GM23338 (cell line): ENCODE measurements at regions not wholly inside any gene's neighbourhood (a gene's known extent, or its start where the extent isn't known, plus 50 kb on each side); places are given as distances from the start of the nearest gene placed in this dataset.

Experiments used
- ATAC-seq: fragments of 200-7000 bp; cut with Tn5 transposase; 3 replicates; pipeline ENCODE4 v1.9.1; 2020
- DNase-seq: peaks from one replicate; pipeline ENCODE4 v3.0.0-alpha.2; 2015; ENCODE audit warnings: low spot score
- H2AFZ ChIP-seq: fragments of 200-600 bp; sonication (generic); 2 replicates; pipeline ENCODE4 v1.8.0; 2016; ENCODE audit warnings: antibody characterized with exemption, mild to moderate bottlenecking, moderate library complexity
- H3F3A ChIP-seq: fragments of 200-600 bp; sonication (generic); replicated peaks from 2 replicates; pipeline ENCODE4 v1.8.0; 2017; ENCODE audit warnings: antibody characterized with exemption, mixed run types, low read depth
- H3K27ac ChIP-seq: fragments of 200-600 bp; sonication (generic); 2 replicates; pipeline ENCODE4 v1.6.1; 2016; ENCODE audit warnings: low read depth
- H3K27me3 ChIP-seq: fragments of 200-600 bp; sonication (generic); 2 replicates; pipeline ENCODE4 v1.8.0; 2016; ENCODE audit warnings: mild to moderate bottlenecking, mixed run types, moderate library complexity; ENCODE audit not compliant: insufficient read depth
- H3K36me3 ChIP-seq: fragments of 200-600 bp; sonication (generic); 2 replicates; pipeline ENCODE4 v1.8.0; 2016; ENCODE audit warnings: mild to moderate bottlenecking; ENCODE audit not compliant: insufficient read depth
- H3K4me1 ChIP-seq: fragments of 200-600 bp; sonication (generic); 2 replicates; pipeline ENCODE4 v1.8.0; 2016; ENCODE audit warnings: mild to moderate bottlenecking, moderate library complexity; ENCODE audit not compliant: insufficient read depth
- H3K4me2 ChIP-seq: fragments of 200-600 bp; sonication (generic); 2 replicates; pipeline ENCODE4 v1.7.1; 2017; ENCODE audit warnings: mixed run types
- H3K4me3 ChIP-seq: fragments of 200-600 bp; sonication (generic); 2 replicates; pipeline ENCODE4 v1.6.1; 2016; ENCODE audit warnings: mixed run types
- H3K79me2 ChIP-seq: fragments of 200-600 bp; sonication (generic); replicated peaks from 2 replicates; pipeline ENCODE4 v1.8.0; 2017; ENCODE audit warnings: mild to moderate bottlenecking; ENCODE audit not compliant: insufficient read depth
- H3K9me2 ChIP-seq: fragments of 200-600 bp; sonication (generic); 2 replicates; pipeline ENCODE4 v1.8.0; 2017; ENCODE audit not compliant: insufficient read depth
- H4K20me1 ChIP-seq: fragments of 200-600 bp; sonication (generic); replicated peaks from 2 replicates; pipeline ENCODE4 v1.8.0; 2017; ENCODE audit warnings: mild to moderate bottlenecking; ENCODE audit not compliant: insufficient read depth
- H3K27ac Mint-ChIP-seq: 2 replicates; pipeline ENCODE4 v1.8.0; 2020; ENCODE audit warnings: inconsistent platforms, mild to moderate bottlenecking, moderate library complexity, mixed read lengths
- H3K27me3 Mint-ChIP-seq: 3 replicates; pipeline ENCODE4 v1.8.0; 2022; ENCODE audit warnings: low read depth, mild to moderate bottlenecking, moderate library complexity, mixed read lengths, inconsistent platforms; ENCODE audit not compliant: insufficient read depth, poor library complexity
- H3K36me3 Mint-ChIP-seq: 3 replicates; pipeline ENCODE4 v1.8.0; 2021; ENCODE audit warnings: low read depth, mild to moderate bottlenecking, inconsistent platforms, moderate library complexity, mixed read lengths
- H3K4me1 Mint-ChIP-seq: 3 replicates; pipeline ENCODE4 v1.8.0; 2020; ENCODE audit warnings: mild to moderate bottlenecking, inconsistent platforms, mixed read lengths
- H3K4me3 Mint-ChIP-seq: 3 replicates; pipeline ENCODE4 v1.8.0; 2021; ENCODE audit warnings: moderate library complexity, mild to moderate bottlenecking, inconsistent platforms, mixed read lengths
- H3K9me3 Mint-ChIP-seq: 3 replicates; pipeline ENCODE4 v1.8.0; 2020; ENCODE audit warnings: moderate library complexity, mild to moderate bottlenecking, inconsistent platforms, mixed read lengths
- CTCF ChIP-seq, 2 experiments: fragments of 200-600 bp in 1 of 2; sonication (generic) in 1 of 2; conservative IDR thresholded peaks; 2 replicates each; pipeline versions ENCODE4 v1.5.1 to v1.6.1; 2016 to 2017; ENCODE audit warnings: antibody characterized with exemption in 2 of 2, low read depth in 2 of 2, mild to moderate bottlenecking in 2 of 2, moderate library complexity in 1 of 2
- NANOG ChIP-seq: IDR thresholded peaks from 2 replicates; pipeline ENCODE4 v1.6.1; 2016; ENCODE audit warnings: antibody characterized with exemption, borderline replicate concordance
- ZNF114 ChIP-seq: fragments of 250-450 bp; sonication (Bioruptor Pico); IDR thresholded peaks from 2 replicates; pipeline ENCODE4 v1.5.0; 2020; ENCODE audit warnings: mild to moderate bottlenecking, moderate library complexity
- ZNF331 ChIP-seq: fragments of 250-450 bp; sonication (Bioruptor Pico); IDR thresholded peaks from 2 replicates; pipeline ENCODE4 v1.5.0; 2020; ENCODE audit warnings: low read depth, mild to moderate bottlenecking, moderate library complexity
- ZNF462 ChIP-seq: fragments of 250-450 bp; sonication (Bioruptor Pico); IDR thresholded peaks from 2 replicates; pipeline ENCODE4 v1.5.0; 2020; ENCODE audit warnings: mild to moderate bottlenecking, moderate library complexity

GRCh38 chr19:30288911-30289310, 83.3 kb upstream of the ZNF536 start (continued):
- TF ChIP-seq CTCF (conservative IDR thresholded peaks at IDR 0.05; ENCODE audit: low read depth in 2 of 2) (no peak), ZNF331 (CRISPR knock-in tag) (no peak)

- peaks cover 9% of the 10 kb centered on the region; the same call in 1 of the 2 replicates for H3K9me2 ChIP-seq
- no peaks in the 10 kb centered on the region for H3K9me3 Mint-ChIP-seq
- ATAC-seq = no peak
Observed at GRCh38 chr19:30289336-30289735, 82.8 kb upstream of the ZNF536 start.

More at GRCh38 chr19:30289336-30289735, 82.8 kb upstream of the ZNF536 start:
- no peak for DNase-seq
- Histone ChIP-seq H3K79me2 (no peaks in the 10 kb centered on the region), H3K4me3 (no peak overlapping the region), H3F3A (no peaks in the 10 kb centered on the region), H3K27me3 (no peaks in the 10 kb centered on the region), H4K20me1 (no peaks in the 10 kb centered on the region), H3K36me3 (no peaks in the 10 kb centered on the region), H2AFZ (no peak overlapping the region), H3K4me1 (peaks cover 9% of the 10 kb centered on the region; the same call in 1 of the 2 replicates), H3K4me2 (no peak overlapping the region), H3K27ac (no peak overlapping the region)
- TF ChIP-seq ZNF462 (CRISPR knock-in tag) (no peak), NANOG (no peak), ZNF114 (no peak)
- H3K36me3 Mint-ChIP-seq = no peaks in the 10 kb centered on the region
- no peak overlapping the region for H3K27ac Mint-ChIP-seq
- H3K4me1 Mint-ChIP-seq = peaks cover 19% of the 10 kb centered on the region; the same call in 2 of the 3 replicates
- H3K4me3 Mint-ChIP-seq = no peak overlapping the region
- peaks cover under 1% of the 10 kb centered on the region for H3K27me3 Mint-ChIP-seq
